CD4-positive, alpha-beta T cell (primary cell): ENCODE measurements at regions not wholly inside any gene's neighbourhood (a gene's known extent, or its start where the extent isn't known, plus 50 kb on each side); places are given as distances from the start of the nearest gene placed in this dataset.

Source experiments
- ATAC-seq: fragments of 200-7000 bp; cut with Tn5 transposase; one replicate; pipeline ENCODE4 v1.10.0; 2022; ENCODE audit warnings: mild to moderate bottlenecking; ENCODE audit not compliant: poor library complexity
- CTCF ChIA-PET: fragments of 350-600 bp; sonication (Branson Sonifier 250); formaldehyde crosslinking; loops from one replicate; lab custom pipeline; 2021; ENCODE audit warnings: antibody characterized with exemption, inconsistent platforms; lab: Charles Lee
- POLR2A ChIA-PET: fragments of 350-600 bp; sonication (Branson Sonifier 250); formaldehyde crosslinking; loops from one replicate; lab custom pipeline; 2021; ENCODE audit warnings: antibody characterized with exemption, inconsistent platforms; lab: Charles Lee
- DNase-seq, 14 experiments: peaks; one replicate each; pipeline ENCODE4 v3.0.0-alpha.2; 2013 to 2020; ENCODE audit warnings: mixed read lengths in 2 of 14
- H3K27ac ChIP-seq, 2 donors: one replicate each; pipeline versions ENCODE4 v1.5.1 to v1.7.0; 2013; ENCODE audit warnings: low read length in 2 of 2, low read depth in 1 of 2, mild to moderate bottlenecking in 1 of 2
- H3K27me3 ChIP-seq, 2 experiments: 1 replicate in 1 of 2; 2 replicates in 1 of 2; pipeline versions ENCODE4 v1.6.1 to v1.7.0; 2013; ENCODE audit warnings: low read length in 2 of 2, control low read depth in 1 of 2, mild to moderate bottlenecking in 1 of 2, moderate library complexity in 1 of 2; ENCODE audit not compliant: insufficient read depth in 2 of 2, control insufficient read depth in 1 of 2
- H3K36me3 ChIP-seq: one replicate; pipeline ENCODE4 v1.6.1; 2013; ENCODE audit warnings: low read length, control low read depth; ENCODE audit not compliant: insufficient read depth
- H3K4me1 ChIP-seq: one replicate; pipeline ENCODE4 v1.6.1; 2013; ENCODE audit warnings: low read length, control low read depth; ENCODE audit not compliant: insufficient read depth
- H3K4me3 ChIP-seq: one replicate; pipeline ENCODE4 v1.5.1; 2013; ENCODE audit warnings: mild to moderate bottlenecking, low read length, moderate library complexity
- H3K9me3 ChIP-seq, 2 experiments: 1 replicate in 1 of 2; 2 replicates in 1 of 2; pipeline versions ENCODE4 v1.6.1 to v1.7.0; 2013; ENCODE audit warnings: low read length in 2 of 2, mild to moderate bottlenecking in 2 of 2, control low read depth in 1 of 2, moderate library complexity in 1 of 2; ENCODE audit not compliant: control insufficient read depth in 1 of 2, insufficient read depth in 1 of 2
- H3K27ac Mint-ChIP-seq: one replicate; pipeline ENCODE4 v1.8.0; 2020; ENCODE audit warnings: mixed read lengths
- H3K27me3 Mint-ChIP-seq: one replicate; pipeline ENCODE4 v1.8.0; 2021; ENCODE audit warnings: mixed read lengths
- H3K36me3 Mint-ChIP-seq: one replicate; pipeline ENCODE4 v1.8.0; 2021; ENCODE audit warnings: low read depth, mixed read lengths
- H3K4me1 Mint-ChIP-seq: one replicate; pipeline ENCODE4 v1.8.0; 2021; ENCODE audit warnings: low read depth, mixed read lengths
- H3K4me3 Mint-ChIP-seq: one replicate; pipeline ENCODE4 v1.8.0; 2020; ENCODE audit warnings: mild to moderate bottlenecking, mixed read lengths
- H3K9me3 Mint-ChIP-seq: one replicate; pipeline ENCODE4 v1.8.0; 2020; ENCODE audit warnings: mixed read lengths
- intact Hi-C, 2 experiments: fragments of 100-400 bp; cut with DNase I in 1 of 2; cut with micrococcal nuclease in 1 of 2; formaldehyde crosslinking; loops; one replicate each; pipeline versions ENCODE4 v1.15.1 to v1.9.0; 2023 to 2025; cut with DNase I, micrococcal nuclease
- TF ChIP-seq, protein P1 (sequence below): fragments of 200-600 bp; IDR thresholded peaks from one replicate; pipeline ENCODE4 v1.8.0; 2022; ENCODE audit warnings: antibody characterized with exemption, mild to moderate bottlenecking

GRCh38 chr10:64215088-64215487 lies 693.9 kb downstream of the REEP3 start:
- Histone ChIP-seq H3K36me3 (no peaks in the 10 kb centered on the region), H3K4me1 (no peaks in the 10 kb centered on the region), H3K4me3 (no peak overlapping the region), H3K27me3 (no peaks in the 10 kb centered on the region), H3K27ac (no peak overlapping the region), H3K9me3 (no peaks in the 10 kb centered on the region)
- H3K36me3 Mint-ChIP-seq = no peaks in the 10 kb centered on the region
- POLR2A ChIA-PET = no interaction called here
- H3K9me3 Mint-ChIP-seq = no peaks in the 10 kb centered on the region
- intact Hi-C loops = no loop called here
- no peaks in the 10 kb centered on the region for H3K4me1 Mint-ChIP-seq
- no peaks in the 10 kb centered on the region for H3K27me3 Mint-ChIP-seq
- TF ChIP-seq, protein P1, sequence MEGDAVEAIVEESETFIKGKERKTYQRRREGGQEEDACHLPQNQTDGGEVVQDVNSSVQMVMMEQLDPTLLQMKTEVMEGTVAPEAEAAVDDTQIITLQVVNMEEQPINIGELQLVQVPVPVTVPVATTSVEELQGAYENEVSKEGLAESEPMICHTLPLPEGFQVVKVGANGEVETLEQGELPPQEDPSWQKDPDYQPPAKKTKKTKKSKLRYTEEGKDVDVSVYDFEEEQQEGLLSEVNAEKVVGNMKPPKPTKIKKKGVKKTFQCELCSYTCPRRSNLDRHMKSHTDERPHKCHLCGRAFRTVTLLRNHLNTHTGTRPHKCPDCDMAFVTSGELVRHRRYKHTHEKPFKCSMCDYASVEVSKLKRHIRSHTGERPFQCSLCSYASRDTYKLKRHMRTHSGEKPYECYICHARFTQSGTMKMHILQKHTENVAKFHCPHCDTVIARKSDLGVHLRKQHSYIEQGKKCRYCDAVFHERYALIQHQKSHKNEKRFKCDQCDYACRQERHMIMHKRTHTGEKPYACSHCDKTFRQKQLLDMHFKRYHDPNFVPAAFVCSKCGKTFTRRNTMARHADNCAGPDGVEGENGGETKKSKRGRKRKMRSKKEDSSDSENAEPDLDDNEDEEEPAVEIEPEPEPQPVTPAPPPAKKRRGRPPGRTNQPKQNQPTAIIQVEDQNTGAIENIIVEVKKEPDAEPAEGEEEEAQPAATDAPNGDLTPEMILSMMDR = no peak
- ATAC-seq (no peak), DNase-seq (no peak)
- CTCF ChIA-PET = no interaction called here
- H3K27ac Mint-ChIP-seq = no peak overlapping the region
- no peak overlapping the region for H3K4me3 Mint-ChIP-seq

- no peak overlapping the region for H3K27ac Mint-ChIP-seq
- DNase-seq (no peak), ATAC-seq (no peak)
- no peaks in the 10 kb centered on the region for H3K4me1 Mint-ChIP-seq
- intact Hi-C loops = no loop called here
- peaks cover 8 to 11% of the 10 kb centered on the region in 2 experiments for H3K9me3 ChIP-seq
- H3K4me1 ChIP-seq = no peaks in the 10 kb centered on the region
- no peak overlapping the region for H3K4me3 Mint-ChIP-seq
- H3K36me3 ChIP-seq = no peaks in the 10 kb centered on the region
- no peak overlapping the region for H3K27ac ChIP-seq
- POLR2A ChIA-PET = no interaction called here
- no peak overlapping the region for H3K4me3 ChIP-seq
- no peaks in the 10 kb centered on the region for H3K36me3 Mint-ChIP-seq
- TF ChIP-seq, protein P1 = no peak
- no peaks in the 10 kb centered on the region for H3K27me3 Mint-ChIP-seq
- CTCF ChIA-PET = no interaction called here
- peaks cover 6% of the 10 kb centered on the region for H3K9me3 Mint-ChIP-seq
- no peaks in the 10 kb centered on the region for H3K27me3 ChIP-seq
Measured at GRCh38 chr10:64219271-64220025, 698.2 kb downstream of the REEP3 start.

DNA sequence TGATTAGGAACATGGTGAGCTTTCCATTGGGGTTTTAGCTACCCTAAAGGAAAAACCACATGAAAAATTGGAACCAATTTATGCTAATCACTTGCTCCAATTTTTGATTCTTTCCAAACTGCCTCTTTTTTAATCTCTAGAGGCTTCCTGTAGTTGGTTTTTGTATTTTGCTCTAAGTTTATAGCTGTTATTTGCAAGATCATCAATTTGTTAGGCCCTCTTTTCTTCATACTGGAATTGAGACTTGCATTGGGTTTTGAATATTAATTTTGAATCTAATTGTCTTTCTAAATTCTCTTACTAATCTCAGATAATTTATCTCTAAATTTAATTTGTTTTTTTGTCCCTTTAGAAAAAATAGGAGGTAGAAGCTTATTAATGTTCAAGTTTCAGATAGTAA lies 713.3 kb downstream of the REEP3 start:
- H3K9me3 Mint-ChIP-seq = peaks cover 3% of the 10 kb centered on the region
- ATAC-seq = no peak
- CTCF ChIA-PET = no interaction called here

More for the DNA sequence above, 713.3 kb downstream of the REEP3 start:
- no peak overlapping the region for H3K27ac ChIP-seq
- no peaks in the 10 kb centered on the region for H3K36me3 Mint-ChIP-seq
- H3K4me3 Mint-ChIP-seq = no peak overlapping the region
- intact Hi-C loops = no loop called here
- H3K4me3 ChIP-seq = no peak overlapping the region
- POLR2A ChIA-PET = no interaction called here
- H3K4me1 Mint-ChIP-seq = no peaks in the 10 kb centered on the region
- H3K4me1 ChIP-seq = no peaks in the 10 kb centered on the region
- no peak overlapping the region for H3K27ac Mint-ChIP-seq
- no peak for DNase-seq
- no peaks in the 10 kb centered on the region for H3K27me3 ChIP-seq
- H3K27me3 Mint-ChIP-seq = no peaks in the 10 kb centered on the region
- TF ChIP-seq, protein P1 = no peak
- no peaks in the 10 kb centered on the region for H3K36me3 ChIP-seq
- no peaks in the 10 kb centered on the region for H3K9me3 ChIP-seq
